HCT116 (cell line): ENCODE measurements at regions not wholly inside any gene's neighbourhood (a gene's known extent, or its start where the extent isn't known, plus 50 kb on each side); places are given as distances from the start of the nearest gene placed in this dataset.

Source experiments
- ATAC-seq: fragments of 200-7000 bp; cut with Tn5 transposase; 2 replicates; pipeline ENCODE4 v1.9.1; 2020; ENCODE audit warnings: mild to moderate bottlenecking, moderate library complexity
- BruUV-seq: library from RNA; stranded (reverse); fragments of 400-500 nt; replicated peaks from 2 replicates; lab custom pipeline; 2021; lab: Mats Ljungman, UMichigan
- CTCF ChIA-PET: fragments of 300-600 bp; sonication (Branson Sonifier 250); formaldehyde crosslinking; loops from one replicate; lab custom pipeline; 2021; ENCODE audit warnings: antibody characterized with exemption; lab: Charles Lee
- POLR2A ChIA-PET: fragments of 300-600, 350-600 bp; sonication (Branson Sonifier 250); formaldehyde crosslinking; loops from one replicate; lab custom pipeline; 2021; ENCODE audit warnings: antibody characterized with exemption; lab: Charles Lee
- RAD21 ChIA-PET, 2 experiments: fragments of 300-600 bp; sonication (Branson Sonifier 250); formaldehyde crosslinking; loops; one replicate each; lab custom pipeline; 2023; ENCODE audit warnings: low total read pairs in 2 of 2; ENCODE audit not compliant: uncharacterized antibody in 2 of 2, unreplicated experiment in 2 of 2, low non-redundant PET in 1 of 2; lab: Charles Lee
- DNase-seq: peaks from one replicate; pipeline ENCODE4 v3.0.0-alpha.2; 2010; ENCODE audit warnings: low read depth, low spot score
- H2AFZ ChIP-seq: fragments of 200-600 bp; shearing (Covaris generic), sonication (generic); 2 replicates; pipeline ENCODE4 v1.6.1; 2017; ENCODE audit warnings: low read depth, mixed run types, mixed read lengths, antibody characterized with exemption, low read length; ENCODE audit not compliant: poor library complexity, severe bottlenecking
- H3K27ac ChIP-seq: 2 replicates; pipeline ENCODE4 v1.5.1; 2012; ENCODE audit warnings: low read depth, low read length
- H3K27me3 ChIP-seq: fragments of 200-600 bp; sonication (generic); 2 replicates; pipeline ENCODE4 v1.6.1; 2016; ENCODE audit warnings: mixed run types, low read length, mixed read lengths; ENCODE audit not compliant: insufficient read depth
- H3K36me3 ChIP-seq, 2 experiments: fragments of 200-500 bp in 1 of 2; fragments of 200-600 bp in 1 of 2; sonication (Bioruptor generic) in 1 of 2; sonication (generic) in 1 of 2; 2 replicates each; pipeline versions ENCODE4 v1.5.1 to v1.6.1; 2014 to 2016; ENCODE audit warnings: low read length in 2 of 2, inconsistent platforms in 1 of 2, mixed read lengths in 1 of 2, mixed run types in 1 of 2; ENCODE audit not compliant: insufficient read depth in 2 of 2, control insufficient read depth in 1 of 2
- H3K4me1 ChIP-seq, 2 experiments: fragments of 200-600 bp in 1 of 2; sonication (generic) in 1 of 2; 2 replicates each; pipeline versions ENCODE4 v1.5.1 to v1.6.1; 2012 to 2017; ENCODE audit warnings: low read length in 2 of 2, inconsistent platforms in 1 of 2, mild to moderate bottlenecking in 1 of 2, mixed read lengths in 1 of 2, mixed run types in 1 of 2, moderate library complexity in 1 of 2; ENCODE audit not compliant: insufficient read depth in 2 of 2, control insufficient read depth in 1 of 2
- H3K4me2 ChIP-seq: fragments of 200-600 bp; sonication (generic); 2 replicates; pipeline ENCODE4 v1.6.1; 2017; ENCODE audit warnings: mixed run types, low read length, mixed read lengths
- H3K4me3 ChIP-seq, 2 experiments: fragments of 200-600 bp in 1 of 2; sonication (generic) in 1 of 2; replicated peaks in 1 of 2; 2 replicates each; pipeline ENCODE4 v1.5.1; 2011 to 2016; ENCODE audit warnings: low read length in 2 of 2, control low read depth in 1 of 2, low read depth in 1 of 2, mild to moderate bottlenecking in 1 of 2, mixed read lengths in 1 of 2, mixed run types in 1 of 2
- H3K79me2 ChIP-seq: fragments of 200-600 bp; sonication (generic); 2 replicates; pipeline ENCODE4 v1.6.1; 2017; ENCODE audit warnings: mild to moderate bottlenecking, mixed run types, low read length, moderate library complexity, mixed read lengths; ENCODE audit not compliant: insufficient read depth
- H3K9ac ChIP-seq: fragments of 200-600 bp; sonication (generic); 2 replicates; pipeline ENCODE4 v1.6.1; 2016; ENCODE audit warnings: low read length, mixed read lengths
- H3K9me2 ChIP-seq: fragments of 200-600 bp; sonication (generic), shearing (Covaris generic); 2 replicates; pipeline ENCODE4 v1.6.1; 2017; ENCODE audit warnings: mixed run types, mild to moderate bottlenecking, moderate library complexity; ENCODE audit not compliant: insufficient read depth
- H3K9me3 ChIP-seq, 2 experiments: fragments of 200-500 bp in 1 of 2; fragments of 200-600 bp in 1 of 2; sonication (Bioruptor generic) in 1 of 2; sonication (generic) in 1 of 2; 2 replicates each; pipeline ENCODE4 v1.6.1; 2014 to 2017; ENCODE audit warnings: low read length in 2 of 2, mixed read lengths in 2 of 2, inconsistent platforms in 1 of 2, low read depth in 1 of 2, mild to moderate bottlenecking in 1 of 2, mixed run types in 1 of 2, moderate library complexity in 1 of 2; ENCODE audit not compliant: control insufficient read depth in 1 of 2, insufficient read depth in 1 of 2
- H4K20me1 ChIP-seq: fragments of 200-600 bp; sonication (generic), shearing (Covaris generic); 2 replicates; pipeline ENCODE4 v1.6.1; 2017; ENCODE audit warnings: mixed run types, mild to moderate bottlenecking, moderate library complexity; ENCODE audit not compliant: insufficient read depth
- CBX3 ChIP-seq: IDR thresholded peaks from 2 replicates; pipeline ENCODE4 v1.6.1; 2012; ENCODE audit warnings: low read depth
- CEBPB ChIP-seq: IDR thresholded peaks from 2 replicates; pipeline ENCODE4 v1.6.1; 2012; ENCODE audit warnings: low read depth
- CTCF ChIP-seq, 3 experiments: fragments of 200-600 bp in 1 of 3; sonication (generic) in 1 of 3; IDR thresholded peaks in 2 of 3; conservative IDR thresholded peaks in 1 of 3; 2 replicates each; pipeline ENCODE4 v1.5.1; 2012 to 2017; ENCODE audit warnings: low read depth in 2 of 3, low read length in 2 of 3, antibody characterized with exemption in 1 of 3, borderline replicate concordance in 1 of 3, control low read depth in 1 of 3, mild to moderate bottlenecking in 1 of 3, mixed read lengths in 1 of 3, mixed run types in 1 of 3, moderate library complexity in 1 of 3; ENCODE audit not compliant: insufficient read depth in 1 of 3
- EGR1 ChIP-seq: IDR thresholded peaks from 2 replicates; pipeline ENCODE4 v1.6.1; 2012; ENCODE audit warnings: low read depth
- EZH2phosphoT487 ChIP-seq: fragments of 200-600 bp; IDR thresholded peaks from 2 replicates; pipeline ENCODE4 v1.6.1; 2018; ENCODE audit warnings: antibody characterized with exemption, borderline replicate concordance
- FOSL1 ChIP-seq: IDR thresholded peaks from 2 replicates; pipeline ENCODE4 v1.6.1; 2012; ENCODE audit warnings: low read depth
- JUND ChIP-seq: IDR thresholded peaks from 2 replicates; pipeline ENCODE4 v1.6.1; 2012
- POLR2A ChIP-seq: IDR thresholded peaks from 2 replicates; pipeline ENCODE4 v1.7.0; 2011; ENCODE audit warnings: borderline replicate concordance; ENCODE audit not compliant: insufficient read depth, insufficient read length; ENCODE audit errors: extremely low read depth
- POLR2AphosphoS5 ChIP-seq: IDR thresholded peaks from 2 replicates; pipeline ENCODE4 v1.6.1; 2011; ENCODE audit warnings: mild to moderate bottlenecking, low read depth, low read length, moderate library complexity
- RAD21 ChIP-seq: IDR thresholded peaks from 2 replicates; pipeline ENCODE4 v1.6.1; 2012; ENCODE audit warnings: low read depth, mild to moderate bottlenecking
- REST ChIP-seq: IDR thresholded peaks from 2 replicates; pipeline ENCODE4 v1.6.1; 2012; ENCODE audit warnings: low read depth
- SIN3A ChIP-seq: IDR thresholded peaks from 2 replicates; pipeline ENCODE4 v1.6.1; 2012; ENCODE audit warnings: low read depth
- SP1 ChIP-seq: IDR thresholded peaks from 2 replicates; pipeline ENCODE4 v1.6.1; 2012; ENCODE audit warnings: low read depth
- TCF7L2 ChIP-seq: IDR thresholded peaks from 2 replicates; pipeline ENCODE4 v1.7.0; 2011; ENCODE audit warnings: borderline replicate concordance, inconsistent platforms; ENCODE audit not compliant: insufficient read depth, insufficient read length; ENCODE audit errors: extremely low read depth
- YY1 ChIP-seq: IDR thresholded peaks from 2 replicates; pipeline ENCODE4 v1.6.1; 2011; ENCODE audit warnings: low read length, low read depth, moderate library complexity, mild to moderate bottlenecking; ENCODE audit not compliant: insufficient replicate concordance; ENCODE audit errors: extremely low read depth
- ZFX ChIP-seq: fragments of 450-650 bp; IDR thresholded peaks from 2 replicates; pipeline ENCODE4 v1.6.1; 2017
- intact Hi-C: fragments of 100-400 bp; cut with micrococcal nuclease; formaldehyde crosslinking; loops from 2 replicates; pipeline ENCODE4 v1.10.0; 2022

- TF ChIP-seq EGR1 (no peak), CTCF (IDR thresholded peaks at IDR 0.05 in 2 of 3, conservative IDR thresholded peaks at IDR 0.05 in 1 of 3; ENCODE audit: borderline replicate concordance in 1 of 3, insufficient read depth in 1 of 3, low read depth in 2 of 3, low read length in 2 of 3) (no peak)
These were observed 179.8 kb upstream of the ELAC2 start (continued) for GRCh38 chr17:13197586-13197985.

- no peak overlapping the region for H3K27ac ChIP-seq
- H3K9ac ChIP-seq: no peak overlapping the region
- CTCF ChIA-PET: no interaction called here
- H3K4me2 ChIP-seq: no peak overlapping the region
- BruUV-seq: no TSS peak
- H2AFZ ChIP-seq: no peak overlapping the region
- peaks cover 3% of the 10 kb centered on the region; the same call in 1 of the 2 replicates for H3K27me3 ChIP-seq
- H3K36me3 ChIP-seq: no peaks in the 10 kb centered on the region
- H3K79me2 ChIP-seq: no peaks in the 10 kb centered on the region
- RAD21 ChIA-PET: no interaction called here
- no peak overlapping the region for H3K4me3 ChIP-seq
- intact Hi-C loops: no loop called here
- POLR2A ChIA-PET: no interaction called here
- H3K4me1 ChIP-seq: no peaks in the 10 kb centered on the region
- H3K9me2 ChIP-seq: no peaks in the 10 kb centered on the region
- H3K9me3 ChIP-seq: no peaks in the 10 kb centered on the region
- no peak for ATAC-seq
- DNase-seq: no peak
- H4K20me1 ChIP-seq: no peaks in the 10 kb centered on the region
- TF ChIP-seq TCF7L2 (no peak), SIN3A (no peak), ZFX (no peak), EGR1 (no peak), RAD21 (no peak), CEBPB (no peak), EZH2phosphoT487 (no peak), CTCF (IDR thresholded peaks at IDR 0.05 in 2 of 3, conservative IDR thresholded peaks at IDR 0.05 in 1 of 3; ENCODE audit: borderline replicate concordance in 1 of 3, insufficient read depth in 1 of 3, low read depth in 2 of 3, low read length in 2 of 3) (no peak), FOSL1 (no peak), POLR2AphosphoS5 (no peak), CBX3 (no peak), REST (no peak), JUND (no peak), YY1 (no peak), POLR2A (no peak), SP1 (no peak)
These were observed 177.1 kb upstream of the ELAC2 start for GRCh38 chr17:13194887-13195286.
